H1 (cell line): ENCODE measurements at regions not wholly inside any gene's neighbourhood (a gene's known extent, or its start where the extent isn't known, plus 50 kb on each side); places are given as distances from the start of the nearest gene placed in this dataset.

Experiments used
- CTCF ChIA-PET: fragments of 300-600 bp; sonication (Branson Sonifier 250); formaldehyde crosslinking; loops from one replicate; lab custom pipeline; 2021; ENCODE audit not compliant: partially characterized antibody; lab: Charles Lee
- POLR2A ChIA-PET: fragments of 300-600 bp; sonication (Branson Sonifier 250); formaldehyde crosslinking; loops from one replicate; lab custom pipeline; 2021; ENCODE audit warnings: inconsistent platforms; ENCODE audit not compliant: partially characterized antibody; lab: Charles Lee
- DNase-seq, 2 experiments: peaks; one replicate each; pipeline versions ENCODE4 v3.0.0 to v3.0.0-alpha.2; 2010 to 2022; ENCODE audit warnings: low spot score in 2 of 2, low read depth in 1 of 2, mixed read lengths in 1 of 2
- FAIRE-seq: peaks from 2 replicates; lab custom pipeline; 2011; peaks lifted over from hg19 to GRCh38; lab: Jason Lieb, UNC
- H2AFZ ChIP-seq: 2 replicates; pipeline ENCODE4 v1.8.1; 2012; ENCODE audit warnings: low read length, inconsistent platforms
- H2AK5ac ChIP-seq: 2 replicates; pipeline ENCODE4 v1.6.1; 2013; ENCODE audit warnings: low read depth, low read length
- H2BK120ac ChIP-seq: replicated peaks from 2 replicates; pipeline ENCODE3; 2013; ENCODE audit warnings: low read depth, low read length, inconsistent platforms
- H2BK12ac ChIP-seq: 2 replicates; pipeline ENCODE4 v1.6.1; 2013; ENCODE audit warnings: low read depth, low read length
- H2BK15ac ChIP-seq: 2 replicates; pipeline ENCODE4 v1.6.1; 2013; ENCODE audit warnings: low read length
- H2BK20ac ChIP-seq: 2 replicates; pipeline ENCODE4 v1.6.1; 2013; ENCODE audit warnings: low read length
- H2BK5ac ChIP-seq: 2 replicates; pipeline ENCODE4 v1.6.1; 2013; ENCODE audit warnings: low read depth, low read length
- H3K14ac ChIP-seq: 2 replicates; pipeline ENCODE4 v1.6.1; 2013; ENCODE audit warnings: inconsistent platforms; ENCODE audit not compliant: insufficient read length
- H3K18ac ChIP-seq: 2 replicates; pipeline ENCODE4 v1.6.1; 2013; ENCODE audit warnings: low read length; ENCODE audit errors: extremely low read depth
- H3K23ac ChIP-seq: 2 replicates; pipeline ENCODE4 v1.6.1; 2013; ENCODE audit warnings: inconsistent platforms; ENCODE audit not compliant: insufficient read length
- H3K23me2 ChIP-seq: 2 replicates; pipeline ENCODE4 v1.6.1; 2013; ENCODE audit warnings: low read depth, low read length
- H3K27ac ChIP-seq: 2 replicates; pipeline ENCODE4 v1.6.1; 2011; ENCODE audit warnings: low read depth, low read length, inconsistent platforms
- H3K27me3 ChIP-seq, 4 experiments: replicated peaks in 1 of 4; 1 replicate in 1 of 4; 2 replicates in 3 of 4; pipeline versions ENCODE4 v1.6.1 to v1.8.1; 2011 to 2013; ENCODE audit warnings: low read length in 3 of 4, mild to moderate bottlenecking in 3 of 4, inconsistent platforms in 2 of 4, mixed read lengths in 2 of 4, moderate library complexity in 1 of 4; ENCODE audit not compliant: control insufficient read depth in 3 of 4, insufficient read depth in 3 of 4; ENCODE audit errors: extremely low read depth in 1 of 4
- H3K36me3 ChIP-seq, 4 experiments: 2 replicates each; pipeline versions ENCODE4 v1.6.1 to v1.8.1; 2011 to 2013; ENCODE audit warnings: mild to moderate bottlenecking in 4 of 4, low read length in 3 of 4, moderate library complexity in 2 of 4, control low read depth in 1 of 4, inconsistent platforms in 1 of 4; ENCODE audit not compliant: insufficient read depth in 4 of 4, control insufficient read depth in 2 of 4
- H3K4ac ChIP-seq: replicated peaks from 2 replicates; pipeline ENCODE3; 2013; ENCODE audit warnings: low read length, low read depth, mixed read lengths, inconsistent platforms; ENCODE audit not compliant: insufficient read length
- H3K4me1 ChIP-seq, 4 experiments: replicated peaks in 1 of 4; 1 replicate in 1 of 4; 2 replicates in 3 of 4; pipeline versions ENCODE4 v1.6.1 to v1.8.1; 2011 to 2013; ENCODE audit warnings: low read length in 3 of 4, inconsistent platforms in 2 of 4, mixed read lengths in 1 of 4; ENCODE audit not compliant: insufficient read depth in 4 of 4, control insufficient read depth in 3 of 4
- H3K4me2 ChIP-seq, 2 experiments: 2 replicates each; pipeline versions ENCODE4 v1.6.1 to v1.8.1; 2011 to 2013; ENCODE audit warnings: low read depth in 2 of 2, low read length in 2 of 2, control low read depth in 1 of 2, inconsistent platforms in 1 of 2, mild to moderate bottlenecking in 1 of 2; ENCODE audit not compliant: insufficient read depth in 1 of 2
- H3K4me3 ChIP-seq, 4 experiments: fragments of 200-600, 300-600 bp in 1 of 4; sonication (generic), shearing (Covaris generic), sonication (Bioruptor Twin) in 1 of 4; 2 replicates each; pipeline versions ENCODE4 v1.5.1 to v1.8.1; 2011 to 2016; ENCODE audit warnings: low read length in 4 of 4, low read depth in 3 of 4, control low read depth in 2 of 4, inconsistent platforms in 2 of 4, mild to moderate bottlenecking in 2 of 4, mixed read lengths in 1 of 4, moderate library complexity in 1 of 4; ENCODE audit not compliant: insufficient read depth in 2 of 4; ENCODE audit errors: extremely low read depth in 1 of 4
- H3K56ac ChIP-seq: replicated peaks from 2 replicates; pipeline ENCODE3; 2013; ENCODE audit warnings: low read depth, mild to moderate bottlenecking, mixed read lengths, low read length, inconsistent platforms; ENCODE audit not compliant: insufficient read length
- H3K79me1 ChIP-seq: 2 replicates; pipeline ENCODE4 v1.6.1; 2013; ENCODE audit warnings: low read depth, low read length, control low read depth
- H3K79me2 ChIP-seq, 2 experiments: 2 replicates each; pipeline versions ENCODE4 v1.6.1 to v1.8.1; 2012 to 2013; ENCODE audit warnings: low read length in 2 of 2, mild to moderate bottlenecking in 2 of 2, inconsistent platforms in 1 of 2; ENCODE audit not compliant: insufficient read depth in 2 of 2, control insufficient read depth in 1 of 2
- H3K9ac ChIP-seq, 4 experiments: replicated peaks in 1 of 4; 1 replicate in 1 of 4; 2 replicates in 3 of 4; pipeline versions ENCODE4 v1.6.1 to v1.8.1; 2011 to 2013; ENCODE audit warnings: low read depth in 3 of 4, low read length in 3 of 4, control low read depth in 2 of 4, mild to moderate bottlenecking in 2 of 4, moderate library complexity in 2 of 4, inconsistent platforms in 1 of 4; ENCODE audit errors: extremely low read depth in 1 of 4
- H3K9me3 ChIP-seq, 2 experiments: 2 replicates each; pipeline versions ENCODE4 v1.6.1 to v1.8.1; 2012 to 2013; ENCODE audit warnings: mild to moderate bottlenecking in 2 of 2, moderate library complexity in 2 of 2, control low read depth in 1 of 2, inconsistent platforms in 1 of 2, low read depth in 1 of 2, low read length in 1 of 2, mixed read lengths in 1 of 2; ENCODE audit not compliant: insufficient read depth in 2 of 2
- H4K20me1 ChIP-seq, 2 experiments: replicated peaks in 1 of 2; 2 replicates each; pipeline versions ENCODE3 to v1.8.1; 2011 to 2013; ENCODE audit warnings: inconsistent platforms in 2 of 2, low read length in 2 of 2, mild to moderate bottlenecking in 1 of 2; ENCODE audit not compliant: insufficient read depth in 2 of 2, control insufficient read depth in 1 of 2
- H4K5ac ChIP-seq: 2 replicates; pipeline ENCODE4 v1.6.1; 2013; ENCODE audit warnings: low read length, low read depth, mixed read lengths, inconsistent platforms; ENCODE audit not compliant: insufficient read length
- H4K8ac ChIP-seq: 2 replicates; pipeline ENCODE4 v1.8.0; 2013; ENCODE audit warnings: mild to moderate bottlenecking, moderate library complexity, low read length, inconsistent platforms; ENCODE audit not compliant: insufficient read depth; ENCODE audit errors: extremely low read depth
- H4K91ac ChIP-seq: replicated peaks from 2 replicates; pipeline ENCODE3; 2013; ENCODE audit warnings: low read length, mixed read lengths, inconsistent platforms; ENCODE audit not compliant: insufficient read length
- HDAC6 ChIP-seq: IDR thresholded peaks from one replicate; pipeline ENCODE4 v1.7.1; 2012; ENCODE audit warnings: low read depth, mild to moderate bottlenecking, inconsistent platforms, low read length, moderate library complexity
- KDM4A ChIP-seq: IDR thresholded peaks from one replicate; pipeline ENCODE4 v1.7.1; 2012; ENCODE audit warnings: low read depth, mild to moderate bottlenecking, moderate library complexity, low read length, inconsistent platforms; ENCODE audit not compliant: severe bottlenecking
- RXRA ChIP-seq: IDR thresholded peaks from 2 replicates; pipeline ENCODE4 v1.6.1; 2011; ENCODE audit warnings: low read depth, mild to moderate bottlenecking, low read length, moderate library complexity; ENCODE audit not compliant: insufficient read depth
- TAF1 ChIP-seq: IDR thresholded peaks from 2 replicates; pipeline ENCODE4 v1.6.1; 2011; ENCODE audit warnings: mild to moderate bottlenecking, low read depth, low read length
- WGBS, 2 experiments: shearing (Covaris generic) in 1 of 2; methylation state at CpG; one replicate each; pipeline versions ENCODE4 v1.1.6 to v1.1.7; 2013 to 2015; ENCODE audit warnings: low lambda C conversion rate in 2 of 2, mixed read lengths in 2 of 2, inconsistent platforms in 1 of 2, low coverage in 1 of 2, missing lambda C conversion rate in 1 of 2; ENCODE audit not compliant: insufficient replicate concordance in 2 of 2, insufficient coverage in 1 of 2, insufficient read length in 1 of 2; ENCODE audit errors: extremely low coverage in 1 of 2, missing lambda C conversion rate in 1 of 2; 5-methylcytosine and 5-hydroxymethylcytosine counted together

- no peak overlapping the region for H2BK120ac ChIP-seq
- H3K23ac ChIP-seq: no peak overlapping the region
- no peaks in the 10 kb centered on the region for H3K23me2 ChIP-seq
- H2BK15ac ChIP-seq: no peak overlapping the region
- no peaks in the 10 kb centered on the region for H3K9me3 ChIP-seq
- no peaks in the 10 kb centered on the region for H3K79me1 ChIP-seq
- TF ChIP-seq RXRA (no peak), TAF1 (no peak), KDM4A (no peak), HDAC6 (no peak)
- H3K14ac ChIP-seq: no peak overlapping the region
- WGBS, 2 experiments: 91% methylated on average over 5 of the region's 5 CpGs; no CpG with 5 or more reads in 1 of the 2 experiments
- H3K56ac ChIP-seq: no peak overlapping the region
- no peak overlapping the region for H4K5ac ChIP-seq
- H4K8ac ChIP-seq: no peak overlapping the region
- no peaks in the 10 kb centered on the region for H4K20me1 ChIP-seq
- no peak overlapping the region for H3K27ac ChIP-seq
- H2AFZ ChIP-seq: no peak overlapping the region
- no peak overlapping the region for H2BK12ac ChIP-seq
- no peak overlapping the region for H3K4ac ChIP-seq
- DNase-seq (no peak), FAIRE-seq (no peak)
- peaks cover 0 to 9% (median 1%) of the 10 kb centered on the region in 4 experiments; a peak in 4 of 7 replicates for H3K27me3 ChIP-seq
- CTCF ChIA-PET: interaction anchor here (1.3 kb wide), 1 partner anchor 15 kb away, joined by 3 read pairs; no protein-coding TSS in a partner anchor
- H3K18ac ChIP-seq: no peak overlapping the region
- no peak overlapping the region for H3K9ac ChIP-seq
- no peak overlapping the region for H2BK5ac ChIP-seq
- no peaks in the 10 kb centered on the region for H3K79me2 ChIP-seq
- no peak overlapping the region for H2BK20ac ChIP-seq
- H3K4me2 ChIP-seq: no peak overlapping the region
- no peak overlapping the region for H4K91ac ChIP-seq
- H3K4me1 ChIP-seq: peaks cover 2 to 10% (median 3%) of the 10 kb centered on the region in 4 experiments; a peak in 6 of 7 replicates
- no peaks in the 10 kb centered on the region for H3K36me3 ChIP-seq
- H3K4me3 ChIP-seq: no peak overlapping the region
- POLR2A ChIA-PET: no interaction called here
- no peak overlapping the region for H2AK5ac ChIP-seq
Measured at GRCh38 chr18:23321996-23322395, 131.1 kb upstream of the RIOK3 start.
